Thymus (tissue), 11 donors: ENCODE measurements at regions not wholly inside any gene's neighbourhood (a gene's known extent, or its start where the extent isn't known, plus 50 kb on each side); places are given as distances from the start of the nearest gene placed in this dataset.

ENCODE experiments used
- DNase-seq, 9 donors: peaks; one replicate each; pipeline ENCODE4 v3.0.0-alpha.2; 2013; ENCODE audit warnings: low spot score in 9 of 9, low read depth in 6 of 9, missing footprints in 1 of 9
- H3K27ac ChIP-seq, 2 donors: one replicate each; pipeline ENCODE4 v1.5.1; 2013; ENCODE audit warnings: control low read depth in 1 of 2, low read depth in 1 of 2, low read length in 1 of 2, mild to moderate bottlenecking in 1 of 2, moderate library complexity in 1 of 2
- H3K27me3 ChIP-seq, 2 donors: one replicate each; pipeline ENCODE4 v1.5.1; 2013; ENCODE audit warnings: low read length in 1 of 2; ENCODE audit not compliant: control insufficient read depth in 2 of 2, insufficient read depth in 1 of 2
- H3K36me3 ChIP-seq, 2 donors: one replicate each; pipeline ENCODE4 v1.5.1; 2013; ENCODE audit warnings: low read length in 1 of 2, mild to moderate bottlenecking in 1 of 2, moderate library complexity in 1 of 2; ENCODE audit not compliant: control insufficient read depth in 2 of 2, insufficient read depth in 2 of 2
- H3K4me1 ChIP-seq, 2 donors: one replicate each; pipeline ENCODE4 v1.5.1; 2013; ENCODE audit warnings: low read length in 2 of 2; ENCODE audit not compliant: control insufficient read depth in 2 of 2, insufficient read depth in 2 of 2
- H3K4me3 ChIP-seq, 2 donors: one replicate each; pipeline ENCODE4 v1.5.1; 2013; ENCODE audit warnings: low read length in 2 of 2, control low read depth in 1 of 2, mild to moderate bottlenecking in 1 of 2
- H3K9me3 ChIP-seq, 2 donors: one replicate each; pipeline ENCODE4 v1.5.1; 2013; ENCODE audit warnings: low read length in 1 of 2, mild to moderate bottlenecking in 1 of 2; ENCODE audit not compliant: control insufficient read depth in 2 of 2, insufficient read depth in 1 of 2
- WGBS: extraction: QIAGEN DNeasy Blood & Tissue Kit; methylation state at CpG from one replicate; pipeline ENCODE4 v1.1.7; 2013; 5-methylcytosine and 5-hydroxymethylcytosine counted together
- donor health status: healthy.

GRCh38 chr5:164608507-164608906 lies 1103.1 kb downstream of the MAT2B start:
- Histone ChIP-seq H3K4me3 (no peak overlapping the region), H3K27ac (no peak overlapping the region), H3K36me3 (no peaks in the 10 kb centered on the region), H3K9me3 (no peaks in the 10 kb centered on the region), H3K4me1 (no peaks in the 10 kb centered on the region), H3K27me3 (no peaks in the 10 kb centered on the region)
- WGBS = 93% methylated on average over 4 of the region's 4 CpGs
- no peak for DNase-seq

GRCh38 chr5:164610374-164610773 lies 1105.0 kb downstream of the MAT2B start:
- Histone ChIP-seq H3K27ac (no peak overlapping the region), H3K9me3 (no peaks in the 10 kb centered on the region), H3K4me1 (no peaks in the 10 kb centered on the region), H3K36me3 (no peaks in the 10 kb centered on the region), H3K27me3 (no peaks in the 10 kb centered on the region), H3K4me3 (no peak overlapping the region)
- DNase-seq = no peak
- WGBS = 73% methylated on average over 1 of the region's 1 CpG

- H3K36me3 ChIP-seq = no peaks in the 10 kb centered on the region
- H3K27ac ChIP-seq = no peak overlapping the region
- no peaks in the 10 kb centered on the region for H3K9me3 ChIP-seq
- DNase-seq = no peak
- H3K4me1 ChIP-seq = no peaks in the 10 kb centered on the region
- no peaks in the 10 kb centered on the region for H3K27me3 ChIP-seq
- H3K4me3 ChIP-seq = no peak overlapping the region
These were observed 1109.3 kb downstream of the MAT2B start for GRCh38 chr5:164614707-164615106.

- no peaks in the 10 kb centered on the region for H3K9me3 ChIP-seq
- no peak for DNase-seq
- no peaks in the 10 kb centered on the region for H3K36me3 ChIP-seq
- H3K27ac ChIP-seq = no peak overlapping the region
- no peaks in the 10 kb centered on the region for H3K4me1 ChIP-seq
- no peak overlapping the region for H3K4me3 ChIP-seq
- H3K27me3 ChIP-seq = no peaks in the 10 kb centered on the region
- 85% methylated on average over 5 of the region's 5 CpGs for WGBS
These were observed 1111.9 kb downstream of the MAT2B start for GRCh38 chr5:164617290-164617689.

- 85% methylated on average over 4 of the region's 4 CpGs for WGBS
- no peaks in the 10 kb centered on the region for H3K27me3 ChIP-seq
- DNase-seq = no peak
- no peak overlapping the region for H3K27ac ChIP-seq
- H3K4me1 ChIP-seq = no peaks in the 10 kb centered on the region
- H3K36me3 ChIP-seq = no peaks in the 10 kb centered on the region
- no peak overlapping the region for H3K4me3 ChIP-seq
- no peaks in the 10 kb centered on the region for H3K9me3 ChIP-seq
These were observed 1121.6 kb downstream of the MAT2B start for GRCh38 chr5:164627021-164627420.

- Histone ChIP-seq H3K27ac (no peak overlapping the region), H3K9me3 (no peaks in the 10 kb centered on the region), H3K4me1 (no peaks in the 10 kb centered on the region), H3K4me3 (no peak overlapping the region), H3K36me3 (no peaks in the 10 kb centered on the region), H3K27me3 (no peaks in the 10 kb centered on the region)
- no peak for DNase-seq
- 68% methylated on average over 1 of the region's 1 CpG for WGBS
These were observed 1131.0 kb downstream of the MAT2B start for GRCh38 chr5:164636456-164636855.

GRCh38 chr5:164637931-164638521 lies 1132.6 kb downstream of the MAT2B start:
- H3K36me3 ChIP-seq = no peaks in the 10 kb centered on the region
- H3K9me3 ChIP-seq = no peaks in the 10 kb centered on the region
- H3K27me3 ChIP-seq = no peaks in the 10 kb centered on the region
- H3K4me3 ChIP-seq = no peak overlapping the region
- 85% methylated on average over 4 of the region's 4 CpGs for WGBS
- H3K27ac ChIP-seq = no peak overlapping the region
- no peaks in the 10 kb centered on the region for H3K4me1 ChIP-seq
- DNase-seq = no peak

GRCh38 chr5:164649266-164649665 lies 1143.8 kb downstream of the MAT2B start:
- H3K36me3 ChIP-seq = no peaks in the 10 kb centered on the region
- no peak overlapping the region for H3K27ac ChIP-seq
- H3K4me1 ChIP-seq = no peaks in the 10 kb centered on the region
- H3K27me3 ChIP-seq = no peaks in the 10 kb centered on the region
- H3K4me3 ChIP-seq = no peak overlapping the region
- DNase-seq = no peak
- no peaks in the 10 kb centered on the region for H3K9me3 ChIP-seq

- WGBS = 96% methylated on average over 1 of the region's 1 CpG
- H3K4me1 ChIP-seq = no peaks in the 10 kb centered on the region
- H3K36me3 ChIP-seq = no peaks in the 10 kb centered on the region
- H3K27me3 ChIP-seq = no peaks in the 10 kb centered on the region
- no peak for DNase-seq
- H3K27ac ChIP-seq = no peak overlapping the region
- no peak overlapping the region for H3K4me3 ChIP-seq
- H3K9me3 ChIP-seq = no peaks in the 10 kb centered on the region
These were observed 1145.0 kb downstream of the MAT2B start for GRCh38 chr5:164650427-164650826.
